DMS 273 (cell line): ENCODE measurements at regions not wholly inside any gene's neighbourhood (a gene's known extent, or its start where the extent isn't known, plus 50 kb on each side); places are given as distances from the start of the nearest gene placed in this dataset.

Experiments used
- DNase-seq: peaks from one replicate; lab custom pipeline; 2025; ENCODE audit not compliant: unreplicated experiment; lab: John Stamatoyannopoulos, UW

DNA sequence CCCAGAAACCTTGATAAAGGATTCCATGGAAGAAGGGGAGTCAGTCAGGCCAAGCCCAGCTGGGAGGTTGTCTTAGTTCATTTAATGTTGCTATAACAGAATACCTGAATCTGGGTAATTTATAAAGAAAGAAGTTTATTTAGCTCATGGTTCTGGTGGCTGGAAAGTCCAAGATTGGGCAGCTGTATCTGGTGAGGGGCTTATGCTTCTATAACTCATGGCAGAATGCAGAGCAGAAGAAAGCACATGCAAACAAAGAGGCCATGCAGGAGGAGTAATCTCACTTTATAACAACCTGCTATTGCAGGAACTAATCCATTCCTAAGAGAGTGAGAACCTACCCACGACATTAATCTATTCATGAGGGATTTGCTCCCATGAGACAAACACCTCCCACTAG, 54.2 kb upstream of the ANKRD1 start:
- DNase-seq, result no peak

DNA sequence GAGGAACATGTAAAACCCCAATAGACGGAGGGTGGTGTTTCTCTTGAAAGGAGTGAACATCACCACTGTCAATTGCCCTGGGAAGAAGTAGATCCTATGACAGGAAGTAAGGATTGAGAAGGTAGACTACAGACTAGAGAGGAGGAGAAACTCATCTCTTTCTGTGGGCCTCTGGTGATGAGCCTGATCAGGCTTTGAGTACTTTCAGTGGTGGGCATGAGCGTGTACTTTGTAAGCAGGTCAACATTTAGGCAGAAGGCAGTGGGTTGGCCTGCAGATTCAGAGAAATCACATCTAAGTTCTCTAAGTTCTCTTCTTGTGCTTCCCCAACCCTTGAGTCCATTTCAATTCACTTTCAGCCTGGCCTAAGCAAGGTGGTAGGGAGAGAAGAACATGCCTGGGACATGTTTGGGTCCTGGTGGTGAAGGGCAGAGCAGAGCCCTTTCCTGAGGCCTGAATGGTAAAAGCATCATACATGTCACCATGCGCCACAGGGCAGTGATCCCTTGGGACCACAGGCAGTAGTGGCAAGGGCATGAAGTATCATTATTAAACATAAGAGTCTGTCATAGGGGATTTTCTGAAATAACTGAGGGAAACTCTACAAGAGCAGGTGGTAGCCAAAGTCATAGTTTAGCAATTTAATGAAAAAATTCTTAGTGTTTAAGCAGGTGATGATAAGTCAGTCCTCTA, 56.4 kb upstream of the ANKRD1 start:
- no peak for DNase-seq

DNA sequence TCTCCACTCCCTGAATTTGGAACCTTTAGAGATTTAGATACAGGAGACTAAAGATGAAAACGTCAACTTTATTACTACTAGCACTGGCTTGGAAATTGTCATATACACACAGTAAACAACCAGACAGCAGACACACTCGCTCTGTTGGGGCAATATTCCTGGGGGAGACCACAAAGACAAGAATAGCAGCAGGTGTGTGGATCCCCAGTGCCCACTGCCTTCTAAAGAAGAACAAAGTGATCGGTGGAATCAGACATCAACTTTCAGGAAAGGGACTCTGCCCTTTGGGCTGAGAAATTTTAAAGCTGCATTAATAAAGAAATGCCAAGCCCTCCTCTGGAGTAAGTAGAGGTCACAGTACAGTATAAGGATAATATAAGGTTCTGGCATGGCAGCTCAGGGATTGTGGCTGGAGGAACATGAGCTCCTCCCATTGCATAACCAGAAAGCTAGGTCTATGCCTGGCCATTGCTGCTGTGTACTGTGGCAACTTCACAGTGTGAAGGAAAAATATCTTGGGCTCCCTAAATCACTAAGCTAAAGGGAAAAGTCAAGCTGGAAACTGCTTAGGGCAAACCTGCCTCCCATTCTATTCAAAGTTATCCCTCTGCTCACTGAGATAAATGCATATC, 57.1 kb upstream of the ANKRD1 start:
- no peak for DNase-seq

DNA sequence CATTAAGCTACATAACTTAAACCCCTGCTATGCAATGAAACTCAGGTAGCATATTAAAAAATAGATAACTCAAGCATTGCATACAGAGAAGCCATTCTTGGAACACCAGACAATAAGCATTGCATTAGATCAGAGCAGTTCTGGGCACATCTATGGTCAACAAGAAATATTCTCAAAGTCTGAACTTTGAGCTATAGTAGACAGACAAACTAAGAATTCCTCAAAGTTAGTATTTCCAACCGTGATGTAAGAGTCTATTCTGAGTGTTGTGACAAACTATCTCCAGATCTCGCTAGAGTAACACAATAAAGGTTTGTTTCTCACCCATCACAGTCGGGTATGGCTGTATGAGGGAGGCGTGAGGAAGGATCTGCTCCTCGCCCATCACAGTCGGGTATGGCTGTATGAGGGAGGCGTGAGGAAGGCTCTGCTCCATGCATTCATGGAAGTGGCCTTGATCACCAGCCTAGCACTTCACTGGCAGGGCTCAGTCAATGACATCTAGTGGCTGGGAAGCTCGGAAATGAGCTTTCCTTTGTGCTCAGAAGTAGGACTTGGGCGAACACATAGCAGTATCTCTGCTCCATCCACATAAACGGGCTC, 61.6 kb upstream of the ANKRD1 start:
- DNase-seq, result no peak

DNA sequence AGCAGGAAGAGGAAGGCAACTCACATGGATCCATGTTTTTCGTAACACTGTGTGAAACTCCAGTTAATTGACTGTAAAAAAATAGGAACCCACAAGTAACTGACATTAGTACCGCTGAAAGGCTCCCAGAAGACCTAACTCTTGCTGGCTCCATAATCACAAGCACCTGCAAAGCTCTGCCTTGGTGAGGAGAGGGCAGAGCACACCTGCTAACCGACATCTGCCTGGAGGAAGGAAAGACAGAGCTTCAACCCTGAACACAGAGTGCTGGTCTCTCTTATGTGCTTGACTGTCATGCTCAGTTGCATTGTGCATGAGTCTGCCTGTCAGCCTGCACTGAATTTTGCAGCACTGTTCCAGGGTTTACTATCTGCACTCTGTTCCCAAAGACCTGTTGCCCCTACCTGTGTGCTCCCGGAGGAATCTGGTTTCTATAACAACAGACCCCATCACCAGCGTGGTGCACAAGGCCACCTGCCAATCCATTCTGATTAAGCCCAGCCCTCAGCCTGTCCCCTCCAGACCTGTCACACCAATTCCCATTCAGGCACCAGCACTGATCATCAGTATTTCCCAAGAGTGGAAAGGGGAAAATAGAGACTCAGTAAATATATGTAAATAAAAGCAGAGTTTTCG, 63.1 kb upstream of the ANKRD1 start:
- no peak for DNase-seq

DNA sequence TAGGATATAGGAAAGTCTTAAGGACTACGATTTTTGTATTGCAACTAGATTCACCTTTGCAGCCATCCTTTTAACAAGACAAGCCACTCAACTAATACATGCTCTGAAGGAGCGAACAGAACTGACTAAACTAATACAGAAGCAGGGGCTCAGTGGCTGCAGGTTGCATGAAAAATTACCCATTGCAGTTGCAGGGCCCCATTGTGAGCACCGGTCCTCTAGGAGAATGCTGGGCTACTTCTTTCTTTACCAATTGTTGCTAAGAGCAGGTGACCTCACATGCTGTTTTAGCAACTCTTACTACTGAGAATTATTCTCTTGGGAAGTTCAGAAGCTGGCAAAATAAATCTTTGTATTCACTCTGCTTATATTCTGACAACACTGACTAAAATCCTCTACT, 64.0 kb upstream of the ANKRD1 start:
- DNase-seq, result no peak

DNA sequence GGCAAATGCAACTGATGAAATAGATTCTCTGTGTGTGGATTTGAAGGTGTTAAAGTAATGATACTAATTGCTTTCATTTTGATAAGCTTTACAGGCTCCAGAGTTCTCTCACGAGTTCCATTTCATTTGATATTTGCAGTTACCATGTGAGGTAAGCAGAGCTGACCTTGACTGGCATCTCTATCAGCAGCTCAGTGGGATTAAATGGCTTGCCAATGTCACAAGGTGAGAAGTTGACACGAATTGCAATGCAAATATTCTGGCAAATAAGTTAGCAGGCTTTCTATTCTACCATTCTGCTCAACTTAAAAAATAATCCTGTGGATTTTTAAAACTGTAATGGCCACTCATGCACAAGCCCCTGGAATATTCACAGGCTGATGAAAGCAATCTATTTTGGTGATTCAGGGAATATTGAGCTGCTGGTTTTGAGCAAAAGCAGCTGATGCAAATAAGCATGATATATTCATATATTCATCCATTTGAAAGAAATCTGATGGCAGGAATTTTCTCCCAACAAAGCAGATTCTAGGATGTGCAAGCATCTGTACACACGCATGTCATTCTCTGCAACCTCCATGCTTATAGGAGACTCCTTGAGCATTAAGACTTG, 64.5 kb upstream of the ANKRD1 start:
- DNase-seq, result no peak

DNA sequence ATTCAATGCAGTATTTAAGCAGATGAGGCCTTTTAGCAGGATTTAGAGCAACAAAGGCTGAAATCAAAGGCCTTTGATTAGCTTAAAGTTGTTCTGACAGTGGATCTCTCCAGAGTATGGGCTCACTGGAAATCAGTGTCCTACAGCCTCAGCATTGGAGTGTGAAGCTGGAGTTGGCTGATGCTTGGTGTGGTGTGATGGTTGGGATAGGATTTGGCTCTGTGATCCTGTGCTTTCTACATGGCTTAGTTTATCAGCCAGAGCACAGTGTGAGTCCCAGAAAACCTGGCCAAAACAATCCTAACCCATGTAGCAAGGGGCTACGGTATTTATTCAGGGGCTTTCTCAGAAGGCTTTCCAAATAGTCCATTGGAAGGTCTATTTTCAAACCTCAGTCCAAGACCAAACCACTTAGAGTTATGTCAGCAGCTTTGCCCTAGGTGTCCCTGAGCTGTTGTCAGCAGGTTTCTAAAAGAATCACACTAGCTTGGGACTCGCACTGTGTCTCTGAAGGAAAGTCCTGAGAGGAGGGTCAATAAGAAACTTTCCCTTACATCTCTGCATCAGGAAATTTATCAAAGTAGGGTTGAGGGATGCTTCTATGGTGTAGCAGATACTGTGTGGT, 65.4 kb upstream of the ANKRD1 start:
- no peak for DNase-seq

DNA sequence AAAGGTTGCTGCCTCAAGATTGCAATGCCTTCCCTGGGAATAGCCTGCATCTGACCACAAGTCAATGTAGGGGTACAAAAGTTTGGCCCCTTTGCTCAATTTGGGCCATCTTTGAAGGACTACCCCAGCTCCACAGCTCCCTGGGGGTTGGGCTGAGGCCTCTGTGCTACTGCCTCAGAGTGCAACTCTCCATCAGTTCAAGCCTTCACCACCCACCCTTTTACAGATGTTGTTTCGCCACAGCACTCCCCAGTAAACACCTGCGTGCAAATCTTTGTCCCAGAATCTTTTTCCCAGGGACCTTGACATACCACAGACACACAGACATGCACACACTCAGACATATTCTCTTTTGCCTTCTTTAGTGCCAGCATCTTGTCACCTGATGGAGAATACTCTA, 66.0 kb upstream of the ANKRD1 start:
- no peak for DNase-seq

DNA sequence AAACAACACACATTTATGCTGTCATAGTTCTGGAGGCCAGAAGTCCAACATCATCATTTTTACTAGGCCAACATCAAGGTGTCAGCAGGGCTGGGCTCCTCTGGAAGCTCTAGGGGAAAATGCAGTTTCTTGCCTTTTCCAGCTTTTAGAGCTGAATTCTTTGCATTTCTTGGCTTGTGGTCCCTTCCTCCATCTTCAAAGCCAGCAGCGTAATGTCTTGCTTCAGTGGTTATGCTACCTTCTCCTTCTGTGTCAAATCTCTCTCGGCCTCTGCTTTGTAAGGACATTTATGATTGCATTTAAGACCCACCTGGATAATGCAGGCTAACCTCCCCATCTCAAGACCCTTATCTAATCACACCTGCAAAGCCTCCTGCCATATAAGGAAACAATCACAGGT, 66.5 kb upstream of the ANKRD1 start:
- no peak for DNase-seq

DNA sequence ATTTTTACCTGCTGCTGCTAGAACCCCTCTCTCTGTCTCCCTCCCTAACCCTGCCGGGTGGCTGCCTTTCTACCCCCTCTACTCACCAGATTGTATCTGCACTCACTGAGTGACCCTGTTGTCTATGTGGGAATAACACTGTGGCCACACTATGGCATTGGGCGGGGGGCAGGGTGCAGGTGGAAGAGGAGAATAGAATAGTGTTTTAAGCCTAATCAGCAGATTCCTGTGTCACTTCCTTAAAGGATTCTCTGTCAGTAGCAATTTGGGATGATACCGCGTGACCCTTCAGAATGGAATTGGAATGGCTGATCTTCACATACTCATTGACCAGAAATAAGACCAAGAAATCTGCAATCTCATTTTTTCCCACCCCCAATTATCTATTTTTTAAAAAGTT, 67.1 kb upstream of the ANKRD1 start:
- no peak for DNase-seq

DNA sequence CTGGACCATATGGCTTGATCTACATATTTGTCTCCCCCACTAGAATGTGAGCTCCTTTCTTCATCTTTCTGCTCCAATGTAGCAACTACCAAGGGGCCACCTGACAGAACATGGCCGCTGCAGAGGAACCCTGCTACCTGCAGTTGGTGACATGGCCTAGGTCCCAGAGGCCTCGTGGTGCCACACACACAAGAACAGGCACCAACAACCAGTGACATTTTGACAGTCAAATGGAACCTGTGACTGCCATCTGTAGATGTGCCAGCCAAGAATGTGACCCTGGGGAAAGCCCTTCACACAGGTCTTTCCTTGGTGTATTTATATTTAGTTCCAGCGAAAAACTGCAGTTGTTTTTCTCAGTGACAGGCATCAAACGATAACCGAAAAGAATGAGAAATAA, 67.9 kb upstream of the ANKRD1 start:
- no peak for DNase-seq

DNA sequence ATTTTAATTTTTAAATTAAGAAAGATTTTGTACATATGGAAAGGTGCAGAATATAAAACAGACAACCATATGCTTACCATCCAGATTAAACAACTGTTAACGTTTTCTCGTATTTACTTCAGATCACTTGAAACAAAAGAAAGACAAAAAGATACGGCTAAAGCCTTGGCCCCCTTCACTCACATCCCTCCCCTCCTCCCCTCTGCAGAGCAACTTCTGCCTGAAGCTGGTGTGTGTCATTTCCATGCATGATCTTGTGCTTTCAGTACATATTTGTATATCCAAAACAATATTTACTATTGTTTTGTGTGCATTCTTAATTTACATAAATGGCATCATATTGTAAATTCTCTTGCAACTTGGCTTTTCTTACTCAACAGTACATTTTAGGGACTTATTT, 68.5 kb upstream of the ANKRD1 start:
- no peak for DNase-seq

DNA sequence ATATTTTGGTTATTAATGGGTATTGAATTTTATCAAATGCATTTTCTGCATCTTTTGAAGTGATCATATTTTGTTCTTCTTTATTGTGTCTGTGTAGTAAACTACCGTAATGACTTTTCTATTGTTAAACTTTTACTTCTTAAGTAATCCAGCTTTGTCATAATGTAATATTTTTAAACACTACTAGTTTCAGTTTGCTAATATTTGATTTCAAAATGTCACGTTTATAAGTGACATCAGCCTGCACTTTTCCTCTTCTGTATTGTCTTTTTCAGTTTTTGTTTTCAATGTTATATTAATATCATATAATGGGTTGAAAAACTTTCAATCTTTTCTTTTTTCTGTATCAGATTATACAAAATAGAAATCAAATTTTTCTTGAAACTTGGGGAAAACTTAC, 71.6 kb upstream of the ANKRD1 start:
- DNase-seq, result no peak

DNA sequence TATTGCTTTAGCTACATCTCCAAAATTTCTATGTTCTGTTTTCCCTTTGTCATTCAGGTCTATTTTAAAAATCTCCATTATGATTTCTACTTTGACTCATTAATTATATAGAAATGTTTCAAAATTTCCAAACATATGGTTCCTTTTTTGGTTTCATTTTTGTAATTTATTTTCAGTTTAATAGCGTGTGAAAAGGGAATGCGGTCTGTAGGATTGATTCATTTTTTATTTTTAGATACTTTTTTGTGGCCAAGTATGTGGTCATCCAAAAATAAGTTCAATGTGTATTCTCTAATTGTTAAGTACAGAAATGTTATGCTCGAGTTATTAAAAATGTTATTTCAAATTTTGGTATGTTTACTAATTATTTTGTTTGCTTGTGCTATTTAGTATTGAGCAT, 72.5 kb upstream of the ANKRD1 start:
- DNase-seq, result no peak

DNA sequence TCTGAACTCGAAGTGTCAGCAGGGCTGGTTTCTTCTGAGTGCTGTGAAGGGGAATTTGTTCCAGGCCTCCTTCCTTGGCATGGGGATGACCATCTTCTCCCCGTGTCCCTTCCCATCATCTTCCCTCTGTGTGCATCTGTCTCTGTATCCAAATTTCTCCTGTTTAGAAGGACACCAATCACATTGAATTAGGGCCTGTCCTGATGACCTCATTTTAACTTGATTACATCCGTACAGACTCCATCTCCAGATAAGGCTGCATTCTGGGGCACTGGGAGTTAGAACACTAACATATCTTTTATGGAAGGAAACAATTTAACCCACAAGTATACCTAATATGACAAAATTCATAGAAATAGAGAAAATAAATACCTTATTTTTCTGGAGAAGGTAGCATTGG, 76.8 kb upstream of the ANKRD1 start:
- DNase-seq, result no peak

DNA sequence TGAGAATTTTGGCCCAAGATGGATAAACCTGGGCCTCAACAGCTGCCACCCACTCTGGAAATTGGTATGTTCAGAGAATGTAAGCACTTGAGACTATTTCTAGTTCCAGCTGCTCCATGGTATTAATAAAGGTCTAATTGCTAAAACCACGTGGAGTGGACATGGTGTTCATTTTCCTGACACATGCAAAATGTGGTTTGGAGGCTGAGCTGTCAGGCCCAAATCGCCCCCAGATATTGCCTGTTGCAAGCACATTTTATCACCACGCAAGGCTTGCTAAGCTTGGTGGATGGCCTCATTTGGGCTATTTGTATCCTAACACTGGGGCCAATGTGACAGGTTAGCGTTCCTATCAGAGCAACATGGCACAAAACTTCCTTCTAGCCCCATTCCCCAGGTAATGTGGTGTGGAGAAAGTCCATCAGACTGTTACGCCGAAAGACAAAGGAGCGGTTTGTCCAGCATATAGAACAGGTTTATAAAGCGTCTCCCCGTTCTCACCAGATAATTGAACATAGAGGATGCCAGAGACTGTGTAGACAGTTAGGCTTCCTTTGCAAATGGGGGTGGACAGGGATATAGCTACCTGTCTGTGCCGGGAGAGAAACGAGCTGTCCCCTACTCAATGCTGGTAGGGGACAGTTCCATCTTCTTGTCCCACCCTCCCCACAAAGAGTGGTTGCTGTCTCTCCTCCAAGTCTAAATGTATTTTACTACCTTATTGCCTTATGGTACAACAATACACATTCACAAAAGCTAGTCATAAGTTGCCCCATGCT, 78.0 kb upstream of the ANKRD1 start:
- DNase-seq, result no peak

DNA sequence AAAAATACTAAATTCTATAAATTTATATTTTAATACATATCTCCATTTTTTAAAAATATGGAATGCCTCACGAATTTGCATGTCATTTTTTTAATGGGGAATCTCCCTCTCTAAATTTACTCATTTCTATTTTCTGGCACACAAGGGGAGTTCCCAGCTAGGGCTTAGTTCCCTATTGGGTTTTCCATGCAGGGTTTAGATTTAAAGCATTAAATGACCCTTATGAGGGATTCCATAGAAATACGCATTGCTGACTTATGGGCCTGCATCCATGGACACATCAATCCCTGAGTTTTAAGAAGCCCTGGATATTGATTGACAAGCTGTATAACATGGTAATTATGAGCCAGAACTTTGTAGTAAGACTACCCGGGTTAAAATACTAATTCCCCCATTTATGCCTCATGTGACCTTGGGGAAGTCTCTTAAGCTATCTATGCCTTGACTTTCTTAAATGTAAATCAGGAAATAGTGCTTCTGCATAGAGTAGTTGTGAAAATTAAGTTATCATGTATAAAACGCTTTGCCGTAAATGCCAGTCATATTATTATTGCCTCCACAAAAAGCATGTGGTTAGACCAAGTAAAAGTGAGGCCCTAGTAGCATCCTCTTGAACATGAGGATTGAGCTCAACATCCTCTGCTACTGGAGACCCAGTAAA, 78.8 kb upstream of the ANKRD1 start:
- DNase-seq, result no peak

DNA sequence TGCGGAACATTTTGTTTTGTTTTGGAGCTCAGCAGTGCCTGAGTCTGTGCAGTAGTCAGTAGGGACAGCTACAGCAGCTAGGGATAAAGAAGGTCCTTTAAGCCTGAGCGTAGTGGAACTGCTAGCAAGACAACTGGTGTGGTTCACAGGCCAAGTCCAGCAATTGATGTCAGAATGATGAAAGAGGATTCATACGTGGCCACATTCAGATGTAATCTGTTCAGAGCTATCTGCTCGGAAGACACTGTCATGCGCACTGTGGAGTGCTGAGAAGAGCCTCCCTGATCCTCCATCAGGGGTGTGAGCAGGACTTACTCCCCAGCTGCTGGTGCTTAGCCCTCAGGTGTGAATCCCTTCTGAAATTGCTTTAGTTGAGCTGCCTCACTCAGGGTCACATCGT, 79.6 kb upstream of the ANKRD1 start:
- no peak for DNase-seq

DNA sequence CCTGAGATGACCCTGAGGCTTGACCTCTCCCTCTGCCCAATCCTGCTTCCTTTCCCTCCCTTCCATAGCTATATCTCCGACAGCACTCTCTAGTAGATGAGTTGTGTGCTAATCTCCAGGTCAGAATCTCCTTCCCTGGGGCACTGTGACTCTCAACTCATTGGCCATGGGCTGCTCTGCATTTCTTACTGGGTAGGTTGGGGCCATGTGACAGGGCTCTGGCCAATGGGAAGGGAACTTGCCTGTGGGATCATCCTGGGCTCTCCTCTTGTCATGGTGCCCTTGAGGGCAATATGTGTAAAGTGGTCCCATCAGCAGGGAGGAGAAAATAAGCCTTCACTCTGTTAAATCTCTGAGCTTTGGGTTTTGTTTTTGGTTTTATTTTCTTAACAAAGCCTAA, 80.1 kb upstream of the ANKRD1 start:
- DNase-seq, result no peak
